CD8-positive, alpha-beta memory T cell (primary cell): ENCODE measurements at regions not wholly inside any gene's neighbourhood (a gene's known extent, or its start where the extent isn't known, plus 50 kb on each side); places are given as distances from the start of the nearest gene placed in this dataset.
A peak's percentile ranks its signal among the peaks of the same experiment; 100 is the strongest.
"Not testable (repeated sequence)": the region's sequence is repeated elsewhere in the genome, so short reads cannot be mapped to it uniquely, and the experiment has no call there.

Source experiments
- CTCF ChIA-PET: fragments of 350-600 bp; sonication (Branson Sonifier 250); formaldehyde crosslinking; loops from one replicate; lab custom pipeline; 2021; ENCODE audit warnings: antibody characterized with exemption; lab: Charles Lee
- POLR2A ChIA-PET: fragments of 350-600 bp; sonication (Branson Sonifier 250); formaldehyde crosslinking; loops from one replicate; lab custom pipeline; 2021; ENCODE audit warnings: antibody characterized with exemption; lab: Charles Lee
- DNase-seq, 5 donors: peaks; one replicate each; pipeline versions ENCODE4 v3.0.0 to v3.0.0-alpha.2; 2020 to 2022; ENCODE audit warnings: mixed read lengths in 1 of 5
- H3K27ac ChIP-seq: one replicate; pipeline ENCODE4 v1.7.0; 2013; ENCODE audit warnings: low read depth, mild to moderate bottlenecking, low read length, moderate library complexity
- H3K27me3 ChIP-seq: 2 replicates; pipeline ENCODE4 v1.7.0; 2013; ENCODE audit warnings: low read length, mild to moderate bottlenecking; ENCODE audit not compliant: insufficient read depth, poor library complexity, severe bottlenecking
- H3K36me3 ChIP-seq: 2 replicates; pipeline ENCODE4 v1.7.0; 2013; ENCODE audit warnings: mild to moderate bottlenecking, low read length, moderate library complexity; ENCODE audit not compliant: insufficient read depth
- H3K4me1 ChIP-seq: 2 replicates; pipeline ENCODE4 v1.7.0; 2013; ENCODE audit warnings: mild to moderate bottlenecking, low read length, moderate library complexity; ENCODE audit not compliant: insufficient read depth
- H3K4me3 ChIP-seq: 2 replicates; pipeline ENCODE4 v1.7.0; 2013; ENCODE audit warnings: mild to moderate bottlenecking, low read length
- H3K9me3 ChIP-seq: 2 replicates; pipeline ENCODE4 v1.7.0; 2013; ENCODE audit warnings: mild to moderate bottlenecking, low read length
- H3K27ac Mint-ChIP-seq, 8 donors: one replicate each; pipeline ENCODE4 v1.8.0; 2020 to 2021; ENCODE audit warnings: mixed read lengths in 8 of 8, mild to moderate bottlenecking in 6 of 8, inconsistent platforms in 3 of 8, moderate library complexity in 3 of 8
- H3K27me3 Mint-ChIP-seq, 2 donors: one replicate each; pipeline ENCODE4 v1.8.0; 2020 to 2021; ENCODE audit warnings: mixed read lengths in 2 of 2, mild to moderate bottlenecking in 1 of 2, moderate library complexity in 1 of 2
- H3K36me3 Mint-ChIP-seq, 3 donors: one replicate each; pipeline ENCODE4 v1.8.0; 2020 to 2021; ENCODE audit warnings: mixed read lengths in 3 of 3, inconsistent platforms in 1 of 3, mild to moderate bottlenecking in 1 of 3
- H3K4me1 Mint-ChIP-seq, 3 donors: one replicate each; pipeline ENCODE4 v1.8.0; 2020 to 2021; ENCODE audit warnings: mixed read lengths in 3 of 3, inconsistent platforms in 1 of 3, mild to moderate bottlenecking in 1 of 3
- H3K4me3 Mint-ChIP-seq, 7 donors: one replicate each; pipeline ENCODE4 v1.8.0; 2020 to 2021; ENCODE audit warnings: mixed read lengths in 7 of 7, mild to moderate bottlenecking in 6 of 7, moderate library complexity in 4 of 7, inconsistent platforms in 2 of 7
- H3K9me3 Mint-ChIP-seq, 5 donors: one replicate each; pipeline ENCODE4 v1.8.0; 2020 to 2022; ENCODE audit warnings: mixed read lengths in 5 of 5, mild to moderate bottlenecking in 3 of 5, moderate library complexity in 2 of 5, inconsistent platforms in 1 of 5

- Histone ChIP-seq H3K9me3 (no peaks in the 10 kb centered on the region), H3K27me3 (no peaks in the 10 kb centered on the region), H3K36me3 (no peaks in the 10 kb centered on the region), H3K4me1 (no peaks in the 10 kb centered on the region), H3K27ac (no peak overlapping the region), H3K4me3 (no peak overlapping the region)
- H3K36me3 Mint-ChIP-seq: no peaks in the 10 kb centered on the region
- peak overlapping the region in 1 of 8 donors; percentile 34 for H3K27ac Mint-ChIP-seq
- CTCF ChIA-PET: no interaction called here
- POLR2A ChIA-PET: no interaction called here
- H3K4me3 Mint-ChIP-seq: no peak overlapping the region
- no peaks in the 10 kb centered on the region for H3K4me1 Mint-ChIP-seq
- peaks cover 2 to 11% of the 10 kb centered on the region in 2 donors for H3K27me3 Mint-ChIP-seq
- DNase-seq: no peak
- H3K9me3 Mint-ChIP-seq: peaks cover 0 to 2% (median 0%) of the 10 kb centered on the region in 5 donors
These were observed 455.4 kb upstream of the NFE2L3 start for GRCh38 chr7:25696571-25696970.

DNA sequence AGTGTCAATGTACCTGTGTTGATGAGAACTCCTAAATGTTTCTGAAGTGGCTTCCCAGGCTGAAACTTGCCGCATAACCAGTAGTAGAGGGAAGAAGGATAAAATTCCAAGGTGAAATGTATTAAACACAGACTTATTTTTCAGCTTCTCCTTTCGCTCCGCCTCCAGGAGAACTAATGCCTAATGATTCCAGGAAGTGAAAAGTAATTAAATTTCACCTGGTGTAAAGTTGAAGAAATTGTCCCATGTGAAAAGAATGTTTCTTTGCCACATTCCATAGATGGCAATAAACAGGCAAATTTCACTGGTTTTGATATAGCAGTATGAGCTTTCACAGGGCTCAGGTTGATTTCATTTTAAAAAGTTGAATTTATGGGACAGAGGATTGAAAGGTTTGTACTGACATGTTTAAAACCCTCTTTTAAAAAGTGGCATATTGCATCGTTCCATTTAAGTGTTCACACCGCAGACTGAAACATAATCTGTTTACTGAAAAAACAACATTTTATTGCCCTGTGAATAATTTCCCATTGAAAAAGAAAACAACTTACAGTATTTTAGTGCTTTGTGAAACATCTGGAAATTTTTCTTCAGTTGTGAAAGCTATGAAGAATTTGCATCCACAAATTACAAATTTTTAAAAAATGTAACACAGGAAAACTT, 453.4 kb upstream of the NFE2L3 start:
- no peak overlapping the region for H3K4me3 ChIP-seq
- H3K27ac ChIP-seq: no peak overlapping the region
- Mint-ChIP-seq H3K36me3 (no peaks in the 10 kb centered on the region), H3K27me3 (peaks cover 2 to 16% of the 10 kb centered on the region in 2 donors), H3K4me1 (no peaks in the 10 kb centered on the region), H3K9me3 (peaks cover 0 to 2% (median 0%) of the 10 kb centered on the region in 5 donors), H3K4me3 (no peak overlapping the region), H3K27ac (no peak overlapping the region)
- CTCF ChIA-PET: no interaction called here
- no peaks in the 10 kb centered on the region for H3K4me1 ChIP-seq
- H3K9me3 ChIP-seq: no peaks in the 10 kb centered on the region
- no peaks in the 10 kb centered on the region for H3K36me3 ChIP-seq
- no peaks in the 10 kb centered on the region for H3K27me3 ChIP-seq
- DNase-seq: no peak
- POLR2A ChIA-PET: no interaction called here

DNA sequence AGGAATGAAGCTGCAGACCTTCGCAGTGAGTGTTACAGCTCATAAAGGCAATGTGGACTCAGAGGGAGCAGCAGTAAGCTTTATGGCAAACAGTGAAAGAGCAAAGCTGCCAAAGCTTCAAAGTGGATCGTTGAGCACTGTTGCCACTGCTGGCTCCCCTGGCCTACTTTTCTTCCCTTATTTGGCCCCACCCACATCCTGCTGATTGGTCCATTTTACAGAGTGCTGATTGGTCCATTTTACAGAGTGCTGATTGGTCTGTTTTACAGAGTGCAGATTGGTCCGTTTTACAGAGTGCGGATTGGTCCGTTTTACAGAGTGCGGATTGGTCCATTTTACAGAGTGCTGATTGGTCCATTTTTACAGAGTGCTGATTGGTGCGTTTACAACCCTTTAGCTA, 451.9 kb upstream of the NFE2L3 start:
- H3K27me3 ChIP-seq, H3K36me3 Mint-ChIP-seq, H3K4me3 ChIP-seq, H3K9me3 ChIP-seq, H3K4me3 Mint-ChIP-seq, H3K27ac ChIP-seq, CTCF ChIA-PET, H3K36me3 ChIP-seq, H3K9me3 Mint-ChIP-seq, H3K27me3 Mint-ChIP-seq, POLR2A ChIA-PET, H3K4me1 Mint-ChIP-seq, H3K4me1 ChIP-seq, DNase-seq: not testable (repeated sequence)
- peak overlapping the region in 1 of 8 donors; percentile 33 for H3K27ac Mint-ChIP-seq

DNA sequence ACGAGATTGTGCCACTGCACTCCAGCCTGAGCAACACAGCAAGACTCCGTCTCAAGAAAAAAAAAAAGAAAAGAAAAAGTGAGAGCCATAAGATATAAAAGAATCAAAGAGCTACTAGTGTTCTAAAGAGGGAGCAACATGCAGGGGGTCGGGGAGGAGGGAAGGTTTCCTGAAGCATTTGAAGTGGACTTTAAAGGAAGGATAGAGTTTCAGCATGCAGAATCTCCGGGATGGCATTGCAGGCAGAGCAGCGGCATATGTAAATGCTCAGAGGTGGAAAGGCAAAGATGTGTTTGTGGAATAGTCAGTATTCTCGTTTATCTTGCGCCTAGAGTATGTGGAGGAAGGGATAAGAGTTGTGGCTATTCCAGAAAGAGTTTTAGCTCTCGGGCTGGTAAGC, 447.6 kb upstream of the NFE2L3 start:
- peaks cover 0 to 10% (median 2%) of the 10 kb centered on the region in 5 donors for H3K9me3 Mint-ChIP-seq
- ChIA-PET POLR2A (no interaction called here), CTCF (no interaction called here)
- H3K36me3 Mint-ChIP-seq: no peaks in the 10 kb centered on the region
- H3K27me3 Mint-ChIP-seq: peaks cover 2 to 4% of the 10 kb centered on the region in 2 donors
- Histone ChIP-seq H3K4me3 (no peak overlapping the region), H3K9me3 (no peaks in the 10 kb centered on the region), H3K36me3 (no peaks in the 10 kb centered on the region), H3K27me3 (no peaks in the 10 kb centered on the region), H3K4me1 (no peaks in the 10 kb centered on the region), H3K27ac (no peak overlapping the region)
- no peak overlapping the region for H3K27ac Mint-ChIP-seq
- no peak overlapping the region for H3K4me3 Mint-ChIP-seq
- no peak for DNase-seq
- no peaks in the 10 kb centered on the region for H3K4me1 Mint-ChIP-seq

- CTCF ChIA-PET: no interaction called here
- H3K36me3 Mint-ChIP-seq: no peaks in the 10 kb centered on the region
- H3K4me3 Mint-ChIP-seq: no peak overlapping the region
- POLR2A ChIA-PET: no interaction called here
- no peaks in the 10 kb centered on the region for H3K27me3 ChIP-seq
- no peaks in the 10 kb centered on the region for H3K4me1 ChIP-seq
- H3K9me3 ChIP-seq: no peaks in the 10 kb centered on the region
- no peak overlapping the region for H3K27ac Mint-ChIP-seq
- H3K27me3 Mint-ChIP-seq: peaks cover 2 to 4% of the 10 kb centered on the region in 2 donors
- peaks cover 0 to 12% (median 2%) of the 10 kb centered on the region in 5 donors for H3K9me3 Mint-ChIP-seq
- H3K4me1 Mint-ChIP-seq: no peaks in the 10 kb centered on the region
- no peak overlapping the region for H3K27ac ChIP-seq
- H3K36me3 ChIP-seq: no peaks in the 10 kb centered on the region
- no peak overlapping the region for H3K4me3 ChIP-seq
- DNase-seq: no peak
These were observed 445.2 kb upstream of the NFE2L3 start for GRCh38 chr7:25706764-25707163.

GRCh38 chr7:25707768-25708620, 444.0 kb upstream of the NFE2L3 start:
- POLR2A ChIA-PET: no interaction called here
- Histone ChIP-seq H3K9me3 (no peaks in the 10 kb centered on the region), H3K27me3 (no peaks in the 10 kb centered on the region), H3K36me3 (no peaks in the 10 kb centered on the region), H3K4me1 (no peaks in the 10 kb centered on the region), H3K4me3 (no peak overlapping the region), H3K27ac (no peak overlapping the region)
- Mint-ChIP-seq H3K9me3 (peaks cover 0 to 12% (median 2%) of the 10 kb centered on the region in 5 donors), H3K27ac (no peak overlapping the region), H3K27me3 (peaks cover 0 to 2% of the 10 kb centered on the region in 2 donors), H3K4me1 (no peaks in the 10 kb centered on the region), H3K36me3 (no peaks in the 10 kb centered on the region), H3K4me3 (no peak overlapping the region)
- CTCF ChIA-PET: no interaction called here
- DNase-seq: no peak

DNA sequence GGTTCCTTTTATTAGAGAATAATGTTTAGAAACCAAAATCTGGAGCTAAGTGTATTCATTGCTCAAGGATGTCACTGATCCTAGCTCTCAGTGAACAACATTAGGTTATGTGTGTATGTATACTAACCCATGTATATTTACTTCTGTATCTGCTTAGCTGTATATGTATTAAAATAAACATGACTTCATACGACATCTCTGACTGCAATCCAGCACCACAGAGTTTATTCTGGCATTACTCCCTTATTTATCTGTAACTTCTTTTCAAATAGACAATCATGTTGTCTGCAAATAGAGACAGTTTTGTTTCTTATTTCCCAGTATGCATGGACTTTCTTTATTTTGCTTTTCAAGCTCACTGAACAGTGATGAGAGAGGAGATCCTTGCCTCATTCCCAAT, 441.0 kb upstream of the NFE2L3 start:
- Mint-ChIP-seq H3K9me3 (peaks cover 0 to 5% (median 0%) of the 10 kb centered on the region in 5 donors), H3K36me3 (no peaks in the 10 kb centered on the region), H3K4me1 (no peaks in the 10 kb centered on the region), H3K27ac (no peak overlapping the region), H3K4me3 (no peak overlapping the region), H3K27me3 (peaks cover 5% of the 10 kb centered on the region in 2 donors)
- Histone ChIP-seq H3K9me3 (no peaks in the 10 kb centered on the region), H3K4me1 (no peaks in the 10 kb centered on the region), H3K27me3 (no peaks in the 10 kb centered on the region), H3K27ac (no peak overlapping the region), H3K36me3 (no peaks in the 10 kb centered on the region), H3K4me3 (no peak overlapping the region)
- CTCF ChIA-PET: interaction anchor here (1.0 kb wide), 1 partner anchor 15 kb away, joined by 4 read pairs; no protein-coding TSS in a partner anchor
- no peak for DNase-seq
- POLR2A ChIA-PET: no interaction called here

GRCh38 chr7:25711940-25712339, 440.1 kb upstream of the NFE2L3 start:
- H3K4me1 Mint-ChIP-seq: no peaks in the 10 kb centered on the region
- Histone ChIP-seq H3K27me3 (no peaks in the 10 kb centered on the region), H3K36me3 (no peaks in the 10 kb centered on the region), H3K4me3 (no peak overlapping the region), H3K4me1 (no peaks in the 10 kb centered on the region), H3K27ac (no peak overlapping the region), H3K9me3 (no peaks in the 10 kb centered on the region)
- no peak for DNase-seq
- POLR2A ChIA-PET: no interaction called here
- H3K27ac Mint-ChIP-seq: no peak overlapping the region
- H3K4me3 Mint-ChIP-seq: no peak overlapping the region
- CTCF ChIA-PET: no interaction called here
- no peaks in the 10 kb centered on the region for H3K36me3 Mint-ChIP-seq
- H3K9me3 Mint-ChIP-seq: peaks cover 0 to 4% (median 0%) of the 10 kb centered on the region in 5 donors
- H3K27me3 Mint-ChIP-seq: peaks cover 5 to 12% of the 10 kb centered on the region in 2 donors
